ENCODE measurements at regions not wholly inside any gene's neighbourhood (a gene's known extent, or its start where the extent isn't known, plus 50 kb on each side); places are given as distances from the start of the nearest gene placed in this dataset.

- H3K4me1 ChIP-seq (ENCODE audit: control insufficient read depth, insufficient read depth, low read length) = no peaks in the 10 kb centered on the region
- no peak overlapping the region for H3K27ac ChIP-seq (ENCODE audit: low read length)
- H3K9me3 ChIP-seq (ENCODE audit: control insufficient read depth, insufficient read depth, low read depth, low read length) = peaks cover 16% of the 10 kb centered on the region
- H3K27me3 ChIP-seq (ENCODE audit: control insufficient read depth, insufficient read depth, low read length) = no peaks in the 10 kb centered on the region
- ChIA-PET CTCF (no interaction called here), POLR2A (no interaction called here)
- no peak for TF ChIP-seq REST (IDR thresholded peaks at IDR 0.05; ENCODE audit: insufficient read depth in 1 of 2, low read depth in 2 of 2, low read length in 1 of 2)
- no TSS peak for BruUV-seq (replicated peaks)
- no peak for ATAC-seq
- H3K36me3 ChIP-seq (ENCODE audit: control insufficient read depth, insufficient read depth, low read length) = no peaks in the 10 kb centered on the region
- in situ Hi-C loops (cut with HindIII; ENCODE audit: low pct_unique_long_range_greater_than_20kb, low sequenced_read_pairs) = no loop called here
- intact Hi-C loops (cut with micrococcal nuclease; ENCODE audit: unreplicated experiment) = no loop called here
- H3K4me3 ChIP-seq (ENCODE audit: low read depth in 2 of 2, low read length in 2 of 2) = no peak overlapping the region
- no peak for DNase-seq (ENCODE audit: low read depth, low spot score)
Observed at GRCh38 chr11:129538323-129538722, 162.7 kb downstream of the BARX2 start.

- no TSS peak for BruUV-seq (replicated peaks)
- Histone ChIP-seq H3K36me3 (ENCODE audit: control insufficient read depth, insufficient read depth, low read length) (no peaks in the 10 kb centered on the region), H3K4me3 (ENCODE audit: low read depth in 2 of 2, low read length in 2 of 2) (no peak overlapping the region), H3K27ac (ENCODE audit: low read length) (no peak overlapping the region), H3K4me1 (ENCODE audit: control insufficient read depth, insufficient read depth, low read length) (no peaks in the 10 kb centered on the region), H3K9me3 (ENCODE audit: control insufficient read depth, insufficient read depth, low read depth, low read length) (no peaks in the 10 kb centered on the region), H3K27me3 (ENCODE audit: control insufficient read depth, insufficient read depth, low read length) (no peaks in the 10 kb centered on the region)
- in situ Hi-C loops (cut with HindIII; ENCODE audit: low pct_unique_long_range_greater_than_20kb, low sequenced_read_pairs) (no loop called here), intact Hi-C loops (cut with micrococcal nuclease; ENCODE audit: unreplicated experiment) (no loop called here)
- DNase-seq (ENCODE audit: low read depth, low spot score) (no peak), ATAC-seq (no peak)
- TF ChIP-seq TCF7L2 (IDR thresholded peaks at IDR 0.05; ENCODE audit: low read depth, low read length) (no peak), CTCF (IDR thresholded peaks at IDR 0.05) (no peak), SIN3A (IDR thresholded peaks at IDR 0.05; ENCODE audit: borderline replicate concordance, insufficient read depth, low read depth, low read length) (no peak), REST (IDR thresholded peaks at IDR 0.05; ENCODE audit: insufficient read depth in 1 of 2, low read depth in 2 of 2, low read length in 1 of 2) (no peak), POLR2AphosphoS5 (IDR thresholded peaks at IDR 0.05; ENCODE audit: low read depth, low read length) (no peak)
- CTCF ChIA-PET = no interaction called here
- POLR2A ChIA-PET = interaction anchor here (0.6 kb wide), 1 partner anchor 187 kb away, joined by 4 read pairs; no protein-coding TSS in a partner anchor
Observed at GRCh38 chr11:129543515-129544290, 168.1 kb downstream of the BARX2 start.
